ENCODE measurements at regions not wholly inside any gene's neighbourhood (a gene's known extent, or its start where the extent isn't known, plus 50 kb on each side); places are given as distances from the start of the nearest gene placed in this dataset.

- Mint-ChIP-seq H3K4me1 (no peaks in the 10 kb centered on the region), H3K4me3 (no peak overlapping the region), H3K27ac (no peak overlapping the region), H3K36me3 (ENCODE audit: low read depth) (no peaks in the 10 kb centered on the region), H3K27me3 (ENCODE audit: low read depth, poor library complexity) (peaks cover 5% of the 10 kb centered on the region), H3K9me3 (no peaks in the 10 kb centered on the region)
- no peak for TF ChIP-seq CTCF (IDR thresholded peaks at IDR 0.05)
- DNase-seq = no peak
These were observed 139.9 kb upstream of the GRIA4 start for GRCh38 chr11:105469931-105470330.

- no peak for TF ChIP-seq CTCF (IDR thresholded peaks at IDR 0.05)
- Mint-ChIP-seq H3K9me3 (no peaks in the 10 kb centered on the region), H3K27ac (no peak overlapping the region), H3K4me3 (no peak overlapping the region), H3K36me3 (ENCODE audit: low read depth) (no peaks in the 10 kb centered on the region), H3K27me3 (ENCODE audit: low read depth, poor library complexity) (peaks cover 5% of the 10 kb centered on the region), H3K4me1 (no peaks in the 10 kb centered on the region)
- no peak for DNase-seq
These were observed 141.7 kb upstream of the GRIA4 start for GRCh38 chr11:105468154-105468553.

- no peak for TF ChIP-seq CTCF (IDR thresholded peaks at IDR 0.05)
- Mint-ChIP-seq H3K4me1 (no peaks in the 10 kb centered on the region), H3K4me3 (no peak overlapping the region), H3K27ac (no peak overlapping the region), H3K36me3 (ENCODE audit: low read depth) (no peaks in the 10 kb centered on the region), H3K9me3 (no peaks in the 10 kb centered on the region), H3K27me3 (ENCODE audit: low read depth, poor library complexity) (peaks cover 5% of the 10 kb centered on the region)
- DNase-seq = no peak
These were observed 143.2 kb upstream of the GRIA4 start for GRCh38 chr11:105466582-105467228.

GRCh38 chr11:105458071-105458470, 151.8 kb upstream of the GRIA4 start:
- no peaks in the 10 kb centered on the region for H3K36me3 Mint-ChIP-seq (ENCODE audit: low read depth)
- TF ChIP-seq CTCF (IDR thresholded peaks at IDR 0.05) = no peak

GRCh38 chr11:105456950-105457349, 152.9 kb upstream of the GRIA4 start:
- Mint-ChIP-seq H3K27me3 (ENCODE audit: low read depth, poor library complexity) (no peaks in the 10 kb centered on the region), H3K27ac (no peak overlapping the region), H3K36me3 (ENCODE audit: low read depth) (no peaks in the 10 kb centered on the region), H3K4me3 (no peak overlapping the region), H3K9me3 (no peaks in the 10 kb centered on the region), H3K4me1 (no peaks in the 10 kb centered on the region)
- no peak for DNase-seq
- TF ChIP-seq CTCF (IDR thresholded peaks at IDR 0.05) = peak; percentile 17

More at GRCh38 chr11:105458071-105458470, 151.8 kb upstream of the GRIA4 start:
- no peaks in the 10 kb centered on the region for H3K9me3 Mint-ChIP-seq
- DNase-seq = no peak
- no peak overlapping the region for H3K4me3 Mint-ChIP-seq
- no peaks in the 10 kb centered on the region for H3K4me1 Mint-ChIP-seq
- no peaks in the 10 kb centered on the region for H3K27me3 Mint-ChIP-seq (ENCODE audit: low read depth, poor library complexity)
- no peak overlapping the region for H3K27ac Mint-ChIP-seq

- peaks cover 5% of the 10 kb centered on the region for H3K27me3 Mint-ChIP-seq (ENCODE audit: low read depth, poor library complexity)
- DNase-seq = no peak
- no peak for TF ChIP-seq CTCF (IDR thresholded peaks at IDR 0.05)
- H3K36me3 Mint-ChIP-seq (ENCODE audit: low read depth) = peaks cover 5% of the 10 kb centered on the region
- no peak overlapping the region for H3K27ac Mint-ChIP-seq
- H3K4me1 Mint-ChIP-seq = no peaks in the 10 kb centered on the region
- H3K4me3 Mint-ChIP-seq = no peak overlapping the region
- peaks cover 12% of the 10 kb centered on the region for H3K9me3 Mint-ChIP-seq
These were observed 160.7 kb upstream of the GRIA4 start for GRCh38 chr11:105449100-105449734.
